HG03039 (cell line): ENCODE measurements at regions not wholly inside any gene's neighbourhood (a gene's known extent, or its start where the extent isn't known, plus 50 kb on each side); places are given as distances from the start of the nearest gene placed in this dataset.

Experiments used
- ATAC-seq: cut with Tn5 transposase; IDR thresholded peaks from one replicate; pipeline ENCODE4 v1.9.1; 2021; ENCODE audit warnings: mild to moderate bottlenecking, moderate library complexity; ENCODE audit not compliant: unreplicated experiment

DNA sequence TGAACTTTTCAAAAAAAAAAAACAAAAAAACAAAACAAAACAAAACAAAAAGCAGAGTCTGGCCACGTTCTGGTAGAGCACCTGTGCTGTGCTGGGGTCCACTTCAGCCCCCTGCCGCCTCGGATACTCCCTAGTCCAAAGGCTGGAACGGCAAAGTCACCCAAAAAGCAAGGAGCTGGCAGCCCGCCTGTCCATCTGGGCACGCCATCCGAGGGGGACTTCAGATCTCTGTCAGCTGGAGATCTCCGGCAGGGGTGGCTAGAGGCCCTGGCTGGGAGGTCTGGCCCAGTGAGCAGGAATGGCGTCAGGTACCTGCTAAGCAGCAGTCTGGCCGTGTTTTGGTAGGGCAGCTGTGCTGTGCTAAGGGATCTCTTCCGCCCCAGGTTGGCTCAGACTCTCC, 152.3 kb upstream of the ZNF516 start:
- no peak for ATAC-seq

GRCh38 chr18:76644580-76644979, 149.5 kb upstream of the ZNF516 start:
- ATAC-seq = no peak

GRCh38 chr18:76643996-76644395, 149.0 kb upstream of the ZNF516 start:
- ATAC-seq = no peak

DNA sequence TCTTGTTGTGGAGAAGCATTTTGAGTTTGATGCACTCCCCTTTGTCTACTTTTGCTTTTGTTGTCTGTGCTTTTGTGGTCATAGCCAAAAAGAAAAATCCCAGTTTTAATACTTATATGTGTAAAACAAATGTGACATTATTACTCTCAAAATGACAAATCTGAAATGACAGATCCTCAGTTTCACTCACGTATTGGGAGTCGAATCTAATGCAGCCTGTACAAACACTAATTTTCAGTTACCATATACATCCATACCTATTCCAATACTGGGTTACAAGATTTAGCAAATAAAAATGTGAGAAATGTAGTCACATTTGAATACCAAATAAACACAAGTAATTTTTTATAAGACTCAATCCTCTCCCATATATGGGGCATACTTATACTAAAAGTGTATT, 148.2 kb upstream of the ZNF516 start:
- ATAC-seq = no peak

DNA sequence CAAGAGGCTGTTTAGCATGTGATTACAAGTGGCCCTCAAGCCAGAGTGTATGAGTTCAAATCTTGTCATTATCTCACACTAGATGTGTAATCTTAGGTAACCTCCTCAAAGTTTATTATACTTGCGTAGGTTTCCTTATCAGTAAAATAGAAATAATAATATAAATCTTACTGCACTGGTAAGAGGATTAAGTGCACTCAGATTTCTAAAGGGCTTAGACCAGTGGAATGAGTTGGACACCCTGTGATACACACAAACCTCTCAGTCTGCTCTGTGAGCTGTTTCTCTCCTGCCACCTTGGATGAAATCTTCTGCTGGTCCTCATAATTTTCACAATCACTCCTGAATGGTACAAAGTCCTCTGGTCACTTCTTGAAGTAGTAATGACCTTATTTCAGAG, 145.4 kb upstream of the ZNF516 start:
- no peak for ATAC-seq

- no peak for ATAC-seq
Measured at GRCh38 chr18:76634564-76634963, 139.5 kb upstream of the ZNF516 start.

DNA sequence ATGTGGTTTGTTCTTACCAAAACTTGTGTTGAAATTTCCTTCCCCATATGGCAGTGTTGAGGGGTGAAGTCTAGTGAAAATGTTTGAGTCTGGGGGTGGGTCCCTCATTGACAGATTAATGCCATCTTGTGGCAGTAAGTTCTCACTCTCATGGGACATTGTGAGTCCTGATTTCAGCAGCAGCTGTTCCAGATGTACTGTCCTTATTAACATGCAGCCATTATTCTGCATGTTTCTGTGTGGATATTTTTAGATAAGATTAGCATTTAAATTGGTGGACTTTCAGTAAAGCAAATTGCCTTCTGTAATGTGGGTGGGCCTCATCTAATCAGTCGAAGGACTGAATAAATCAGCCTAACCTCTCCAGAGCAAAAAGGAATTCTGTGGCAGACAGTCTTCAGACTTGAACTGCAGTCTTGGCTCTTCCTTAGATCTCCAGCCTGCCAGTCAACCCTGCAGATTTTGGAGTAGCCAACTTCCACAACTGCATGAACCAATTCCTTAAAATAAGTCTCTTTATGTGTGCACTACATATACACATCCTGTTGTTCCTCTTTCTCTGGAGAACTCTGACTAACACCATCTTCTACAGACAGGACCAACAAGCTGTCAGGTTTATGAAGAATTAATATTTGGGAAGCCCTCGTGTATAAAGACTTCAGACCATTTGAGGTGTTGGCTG, 138.7 kb upstream of the ZNF516 start:
- ATAC-seq = no peak

GRCh38 chr18:76627444-76627843, 132.4 kb upstream of the ZNF516 start:
- ATAC-seq = no peak

DNA sequence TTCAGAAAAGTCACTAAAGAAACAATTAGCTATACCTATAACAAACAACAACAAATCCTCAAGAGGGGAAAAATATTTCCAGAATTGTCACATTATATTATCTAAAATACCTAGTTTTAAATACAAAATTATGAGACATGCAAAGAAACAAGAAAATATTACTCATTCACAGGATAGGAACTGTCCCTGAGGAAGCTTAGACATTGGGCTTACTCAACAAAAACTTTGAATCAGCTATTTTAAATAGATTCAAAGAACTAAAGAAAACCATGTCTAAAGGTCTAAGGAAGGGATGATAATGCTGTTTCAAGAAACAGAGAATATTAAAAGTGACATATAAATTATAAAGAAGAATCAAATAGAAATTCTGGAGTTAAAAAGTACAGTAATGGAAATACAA, 131.9 kb upstream of the ZNF516 start:
- no peak for ATAC-seq

DNA sequence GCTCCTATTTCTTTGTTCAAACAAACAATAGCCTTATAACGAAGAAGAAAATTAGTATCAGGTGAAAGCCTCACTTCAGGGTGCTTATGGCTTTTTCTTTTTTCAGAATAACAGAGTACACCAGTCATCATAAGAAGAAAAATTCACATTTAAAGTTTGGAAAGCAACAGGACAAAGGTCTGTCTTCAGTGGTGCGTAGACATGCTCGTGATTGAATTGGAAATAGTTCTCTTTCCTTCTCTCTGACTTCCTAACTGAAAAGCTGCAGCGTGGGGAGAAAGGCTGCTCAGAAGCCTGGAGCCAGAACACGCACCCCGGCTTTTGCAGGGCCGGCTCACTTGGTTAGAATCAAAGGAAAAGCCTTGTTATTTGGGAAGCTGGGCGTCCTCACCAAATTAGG, 127.6 kb upstream of the ZNF516 start:
- no peak for ATAC-seq

DNA sequence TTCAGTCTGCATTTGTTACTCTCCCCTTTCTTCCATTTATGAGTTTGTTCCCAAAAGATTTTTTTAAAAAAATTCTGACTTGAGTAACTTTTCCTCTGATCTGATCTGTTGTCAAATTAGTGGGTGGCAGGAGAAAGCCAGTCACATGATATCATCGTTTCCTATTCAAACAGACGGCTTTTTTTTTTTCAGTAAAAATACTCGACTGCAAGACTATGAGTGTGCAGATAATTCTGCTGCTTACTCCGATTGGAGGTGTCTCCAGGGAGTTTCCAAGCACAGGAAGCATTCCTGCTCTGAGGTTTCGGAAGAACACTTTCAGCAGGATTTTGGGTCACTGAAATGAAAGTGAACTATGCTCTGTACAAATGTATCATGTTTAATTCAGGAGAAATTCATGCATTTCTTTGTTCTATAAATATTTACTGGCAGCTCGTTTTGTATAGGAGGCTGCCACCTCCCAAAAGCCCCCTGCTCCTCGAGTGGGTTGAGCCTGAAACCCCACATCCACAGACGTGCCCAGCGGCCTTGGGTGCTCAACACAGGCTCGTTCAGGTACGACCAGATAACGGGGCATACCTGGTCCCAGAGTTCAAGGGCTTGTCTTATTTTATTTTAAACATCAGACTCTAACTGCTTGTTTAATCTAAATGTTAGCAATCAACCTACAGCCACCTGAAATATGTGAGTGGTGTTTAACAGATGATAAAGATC, 126.9 kb upstream of the ZNF516 start:
- ATAC-seq = no peak

GRCh38 chr18:76621226-76621625, 126.2 kb upstream of the ZNF516 start:
- no peak for ATAC-seq

DNA sequence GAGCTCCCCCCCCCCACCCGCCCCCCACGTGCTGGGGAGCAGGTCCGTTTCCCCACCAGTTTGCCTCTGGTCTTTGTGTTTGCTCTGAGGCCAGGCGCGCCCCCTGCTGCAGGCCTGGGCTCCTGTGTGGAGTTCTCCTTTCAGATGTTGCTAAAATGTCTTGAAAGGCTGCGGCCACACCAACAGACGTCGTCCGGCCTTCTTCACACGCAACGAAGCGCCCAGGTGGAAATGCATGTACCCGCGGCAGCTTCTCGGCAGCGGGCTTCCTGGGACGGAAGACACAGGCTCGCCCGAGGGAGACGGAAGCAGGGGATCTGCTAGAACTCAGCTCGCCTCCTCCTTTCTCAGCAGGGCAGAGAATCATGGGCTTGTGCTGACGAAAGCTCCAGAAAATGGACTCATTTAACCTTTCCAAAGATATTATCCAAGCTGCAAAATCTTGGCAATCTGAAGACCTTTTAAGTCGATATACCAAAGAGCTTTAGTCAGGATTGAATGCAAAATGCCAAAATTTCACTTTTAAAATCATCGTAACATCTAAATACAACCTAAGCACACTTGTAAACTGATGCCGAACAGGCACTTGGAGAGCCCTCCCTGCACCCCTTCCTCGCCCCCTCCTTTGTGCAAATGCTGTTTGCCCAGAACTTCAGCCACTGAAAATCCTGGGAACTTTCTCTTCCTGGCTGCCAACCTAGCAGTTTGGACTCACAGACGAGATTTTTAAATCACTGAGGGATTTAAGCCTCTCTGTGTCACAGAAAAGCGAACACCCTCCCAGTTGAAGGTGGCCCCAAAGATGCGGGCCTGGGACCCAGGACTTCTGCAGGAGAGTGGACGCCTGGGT, 125.5 kb upstream of the ZNF516 start:
- peak; percentile 90 for ATAC-seq

- ATAC-seq = no peak
Measured at GRCh38 chr18:76619621-76620315, 124.7 kb upstream of the ZNF516 start.

GRCh38 chr18:76619261-76619620, 124.2 kb upstream of the ZNF516 start:
- no peak for ATAC-seq

- no peak for ATAC-seq
Measured at GRCh38 chr18:76618721-76619120, 123.7 kb upstream of the ZNF516 start.

- no peak for ATAC-seq
Measured at GRCh38 chr18:76616373-76616772, 121.3 kb upstream of the ZNF516 start.

- ATAC-seq = no peak
Measured at GRCh38 chr18:76615065-76615733, 120.2 kb upstream of the ZNF516 start.

GRCh38 chr18:76613755-76614120, 118.7 kb upstream of the ZNF516 start:
- no peak for ATAC-seq

GRCh38 chr18:76613053-76613754, 118.2 kb upstream of the ZNF516 start:
- no peak for ATAC-seq
